ENCODE measurements at regions not wholly inside any gene's neighbourhood (a gene's known extent, or its start where the extent isn't known, plus 50 kb on each side); places are given as distances from the start of the nearest gene placed in this dataset.

- no peaks in the 10 kb centered on the region for H3K36me3 Mint-ChIP-seq (ENCODE audit: low read depth)
- peaks cover 10% of the 10 kb centered on the region for H3K27me3 Mint-ChIP-seq (ENCODE audit: low read depth)
- H3K4me3 Mint-ChIP-seq = no peak overlapping the region
- no peak overlapping the region for H3K27ac Mint-ChIP-seq
- peaks cover 5% of the 10 kb centered on the region for H3K4me1 Mint-ChIP-seq
- H3K9me3 Mint-ChIP-seq = no peaks in the 10 kb centered on the region
- no peak for TF ChIP-seq CTCF (IDR thresholded peaks at IDR 0.05; ENCODE audit: unreplicated experiment in 3 of 3)
Observed at GRCh38 chr2:18373664-18374063, 186.8 kb downstream of the RDH14 start.

- Mint-ChIP-seq H3K27me3 (ENCODE audit: low read depth) (peaks cover 6% of the 10 kb centered on the region), H3K9me3 (no peaks in the 10 kb centered on the region), H3K4me3 (no peak overlapping the region), H3K4me1 (peaks cover 5% of the 10 kb centered on the region), H3K27ac (peak overlapping the region in 2 of 3 experiments; percentile 25 to 54), H3K36me3 (ENCODE audit: low read depth) (no peaks in the 10 kb centered on the region)
- no peak for TF ChIP-seq CTCF (IDR thresholded peaks at IDR 0.05; ENCODE audit: unreplicated experiment in 3 of 3)
Observed at GRCh38 chr2:18373081-18373480, 187.4 kb downstream of the RDH14 start.

GRCh38 chr2:18372641-18373040, 187.8 kb downstream of the RDH14 start:
- TF ChIP-seq CTCF (IDR thresholded peaks at IDR 0.05; ENCODE audit: unreplicated experiment in 3 of 3) = no peak

GRCh38 chr2:18369760-18370159, 190.7 kb downstream of the RDH14 start:
- H3K27me3 Mint-ChIP-seq (ENCODE audit: low read depth) = no peaks in the 10 kb centered on the region
- H3K4me3 Mint-ChIP-seq = no peak overlapping the region
- H3K9me3 Mint-ChIP-seq = no peaks in the 10 kb centered on the region
- peaks cover 10% of the 10 kb centered on the region for H3K4me1 Mint-ChIP-seq
- TF ChIP-seq CTCF (IDR thresholded peaks at IDR 0.05; ENCODE audit: unreplicated experiment in 3 of 3) = no peak
- H3K27ac Mint-ChIP-seq = no peak overlapping the region
- H3K36me3 Mint-ChIP-seq (ENCODE audit: low read depth) = no peaks in the 10 kb centered on the region

More at GRCh38 chr2:18372641-18373040, 187.8 kb downstream of the RDH14 start:
- Mint-ChIP-seq H3K4me1 (peaks cover 5% of the 10 kb centered on the region), H3K36me3 (ENCODE audit: low read depth) (no peaks in the 10 kb centered on the region), H3K27me3 (ENCODE audit: low read depth) (peaks cover 4% of the 10 kb centered on the region), H3K27ac (peak overlapping the region in 2 of 3 experiments; percentile 25 to 54), H3K9me3 (no peaks in the 10 kb centered on the region), H3K4me3 (no peak overlapping the region)

- H3K27ac Mint-ChIP-seq = no peak overlapping the region
- H3K4me3 Mint-ChIP-seq = no peak overlapping the region
- no peaks in the 10 kb centered on the region for H3K27me3 Mint-ChIP-seq (ENCODE audit: low read depth)
- H3K4me1 Mint-ChIP-seq = peaks cover 10% of the 10 kb centered on the region
- no peaks in the 10 kb centered on the region for H3K36me3 Mint-ChIP-seq (ENCODE audit: low read depth)
- no peaks in the 10 kb centered on the region for H3K9me3 Mint-ChIP-seq
- TF ChIP-seq CTCF (IDR thresholded peaks at IDR 0.05; ENCODE audit: unreplicated experiment in 3 of 3) = no peak
Observed at GRCh38 chr2:18368008-18368407, 192.4 kb downstream of the RDH14 start.

- TF ChIP-seq CTCF (IDR thresholded peaks at IDR 0.05; ENCODE audit: unreplicated experiment in 3 of 3) = no peak
Observed at GRCh38 chr2:18365342-18365741, 195.1 kb downstream of the RDH14 start.

More at GRCh38 chr2:18365342-18365741, 195.1 kb downstream of the RDH14 start:
- Mint-ChIP-seq H3K27me3 (ENCODE audit: low read depth) (no peaks in the 10 kb centered on the region), H3K9me3 (no peaks in the 10 kb centered on the region), H3K4me1 (peaks cover 5% of the 10 kb centered on the region), H3K27ac (no peak overlapping the region), H3K36me3 (ENCODE audit: low read depth) (no peaks in the 10 kb centered on the region), H3K4me3 (no peak overlapping the region)
